Lower lobe of right lung (tissue), 2 donors: ENCODE measurements at regions not wholly inside any gene's neighbourhood (a gene's known extent, or its start where the extent isn't known, plus 50 kb on each side); places are given as distances from the start of the nearest gene placed in this dataset.

Experiments
- ATAC-seq, 2 donors: fragments of 200-7000 bp; cut with Tn5 transposase; one replicate each; pipeline ENCODE4 v1.9.1; 2020 to 2022; ENCODE audit warnings: mild to moderate bottlenecking in 2 of 2, moderate library complexity in 2 of 2
- DNase-seq: peaks from one replicate; pipeline ENCODE4 v3.0.0-alpha.2; 2020
- H3K27ac ChIP-seq: fragments of 200-600 bp; one replicate; pipeline ENCODE4 v1.8.0; 2022
- H3K27me3 ChIP-seq: fragments of 200-600 bp; one replicate; pipeline ENCODE4 v1.8.0; 2022; ENCODE audit warnings: low read depth
- H3K36me3 ChIP-seq: fragments of 200-600 bp; one replicate; pipeline ENCODE4 v1.8.0; 2022; ENCODE audit warnings: mild to moderate bottlenecking
- H3K4me1 ChIP-seq: fragments of 200-600 bp; one replicate; pipeline ENCODE4 v1.8.0; 2022
- H3K4me3 ChIP-seq: fragments of 200-600 bp; one replicate; pipeline ENCODE4 v1.8.0; 2022; ENCODE audit warnings: mild to moderate bottlenecking
- H3K9me3 ChIP-seq: fragments of 200-600 bp; one replicate; pipeline ENCODE4 v1.8.0; 2022
- CTCF ChIP-seq: fragments of 200-600 bp; IDR thresholded peaks from one replicate; pipeline ENCODE4 v1.8.0; 2022; ENCODE audit warnings: antibody characterized with exemption, mild to moderate bottlenecking
- intact Hi-C: fragments of 100-400 bp; cut with DNase I; formaldehyde crosslinking; loops from one replicate; pipeline ENCODE4 v1.11.0; 2022
- donor health status: DM: no; HTN: yes; CAD: no; lungs with severe emphysema.

- H3K36me3 ChIP-seq: no peaks in the 10 kb centered on the region
- no peaks in the 10 kb centered on the region for H3K4me1 ChIP-seq
- ATAC-seq (no peak), DNase-seq (no peak)
- intact Hi-C loops: no loop called here
- H3K27ac ChIP-seq: no peak overlapping the region
- no peak for TF ChIP-seq CTCF
- H3K27me3 ChIP-seq: no peaks in the 10 kb centered on the region
- no peak overlapping the region for H3K4me3 ChIP-seq
- H3K9me3 ChIP-seq: no peaks in the 10 kb centered on the region
Observed at GRCh38 chr9:7579351-7579750, 220.2 kb downstream of the DMAC1 start.

GRCh38 chr9:7578951-7579350, 220.6 kb downstream of the DMAC1 start:
- Histone ChIP-seq H3K27me3 (no peaks in the 10 kb centered on the region), H3K36me3 (no peaks in the 10 kb centered on the region), H3K9me3 (no peaks in the 10 kb centered on the region), H3K4me1 (no peaks in the 10 kb centered on the region), H3K4me3 (no peak overlapping the region), H3K27ac (no peak overlapping the region)
- intact Hi-C loops: no loop called here
- no peak for TF ChIP-seq CTCF
- DNase-seq (no peak), ATAC-seq (no peak)

- ATAC-seq: peak in 1 of 2 donors; percentile 61
- no peak overlapping the region for H3K27ac ChIP-seq
- no peaks in the 10 kb centered on the region for H3K9me3 ChIP-seq
- intact Hi-C loops: no loop called here
- no peak for DNase-seq
- no peaks in the 10 kb centered on the region for H3K27me3 ChIP-seq
- TF ChIP-seq CTCF: peak; percentile 80
- H3K4me3 ChIP-seq: no peak overlapping the region
- H3K36me3 ChIP-seq: no peaks in the 10 kb centered on the region
- no peaks in the 10 kb centered on the region for H3K4me1 ChIP-seq
Observed at GRCh38 chr9:7570107-7570720, 229.4 kb downstream of the DMAC1 start.

GRCh38 chr9:7567687-7568086, 231.9 kb downstream of the DMAC1 start:
- TF ChIP-seq CTCF: no peak
- H3K4me1 ChIP-seq: no peaks in the 10 kb centered on the region
- H3K27ac ChIP-seq: no peak overlapping the region
- DNase-seq (no peak), ATAC-seq (no peak)
- H3K9me3 ChIP-seq: no peaks in the 10 kb centered on the region
- no peaks in the 10 kb centered on the region for H3K27me3 ChIP-seq
- no peaks in the 10 kb centered on the region for H3K36me3 ChIP-seq
- intact Hi-C loops: no loop called here
- H3K4me3 ChIP-seq: no peak overlapping the region

GRCh38 chr9:7561527-7562080, 238.0 kb downstream of the DMAC1 start:
- Histone ChIP-seq H3K27me3 (no peaks in the 10 kb centered on the region), H3K4me1 (no peaks in the 10 kb centered on the region), H3K27ac (no peak overlapping the region), H3K9me3 (no peaks in the 10 kb centered on the region), H3K4me3 (no peak overlapping the region), H3K36me3 (no peaks in the 10 kb centered on the region)
- TF ChIP-seq CTCF: no peak
- ATAC-seq (no peak), DNase-seq (no peak)
- intact Hi-C loops: no loop called here
